GM23338 (cell line): ENCODE measurements at regions not wholly inside any gene's neighbourhood (a gene's known extent, or its start where the extent isn't known, plus 50 kb on each side); places are given as distances from the start of the nearest gene placed in this dataset.

Experiments
- ATAC-seq: fragments of 200-7000 bp; cut with Tn5 transposase; 3 replicates; pipeline ENCODE4 v1.9.1; 2020
- DNase-seq: peaks from one replicate; pipeline ENCODE4 v3.0.0-alpha.2; 2015; ENCODE audit warnings: low spot score
- H2AFZ ChIP-seq: fragments of 200-600 bp; sonication (generic); 2 replicates; pipeline ENCODE4 v1.8.0; 2016; ENCODE audit warnings: antibody characterized with exemption, mild to moderate bottlenecking, moderate library complexity
- H3F3A ChIP-seq: fragments of 200-600 bp; sonication (generic); replicated peaks from 2 replicates; pipeline ENCODE4 v1.8.0; 2017; ENCODE audit warnings: antibody characterized with exemption, mixed run types, low read depth
- H3K27ac ChIP-seq: fragments of 200-600 bp; sonication (generic); 2 replicates; pipeline ENCODE4 v1.6.1; 2016; ENCODE audit warnings: low read depth
- H3K27me3 ChIP-seq: fragments of 200-600 bp; sonication (generic); 2 replicates; pipeline ENCODE4 v1.8.0; 2016; ENCODE audit warnings: mild to moderate bottlenecking, mixed run types, moderate library complexity; ENCODE audit not compliant: insufficient read depth
- H3K36me3 ChIP-seq: fragments of 200-600 bp; sonication (generic); 2 replicates; pipeline ENCODE4 v1.8.0; 2016; ENCODE audit warnings: mild to moderate bottlenecking; ENCODE audit not compliant: insufficient read depth
- H3K4me1 ChIP-seq: fragments of 200-600 bp; sonication (generic); 2 replicates; pipeline ENCODE4 v1.8.0; 2016; ENCODE audit warnings: mild to moderate bottlenecking, moderate library complexity; ENCODE audit not compliant: insufficient read depth
- H3K4me2 ChIP-seq: fragments of 200-600 bp; sonication (generic); 2 replicates; pipeline ENCODE4 v1.7.1; 2017; ENCODE audit warnings: mixed run types
- H3K4me3 ChIP-seq: fragments of 200-600 bp; sonication (generic); 2 replicates; pipeline ENCODE4 v1.6.1; 2016; ENCODE audit warnings: mixed run types
- H3K79me2 ChIP-seq: fragments of 200-600 bp; sonication (generic); replicated peaks from 2 replicates; pipeline ENCODE4 v1.8.0; 2017; ENCODE audit warnings: mild to moderate bottlenecking; ENCODE audit not compliant: insufficient read depth
- H3K9me2 ChIP-seq: fragments of 200-600 bp; sonication (generic); 2 replicates; pipeline ENCODE4 v1.8.0; 2017; ENCODE audit not compliant: insufficient read depth
- H4K20me1 ChIP-seq: fragments of 200-600 bp; sonication (generic); replicated peaks from 2 replicates; pipeline ENCODE4 v1.8.0; 2017; ENCODE audit warnings: mild to moderate bottlenecking; ENCODE audit not compliant: insufficient read depth
- H3K27ac Mint-ChIP-seq: 2 replicates; pipeline ENCODE4 v1.8.0; 2020; ENCODE audit warnings: inconsistent platforms, mild to moderate bottlenecking, moderate library complexity, mixed read lengths
- H3K27me3 Mint-ChIP-seq: 3 replicates; pipeline ENCODE4 v1.8.0; 2022; ENCODE audit warnings: low read depth, mild to moderate bottlenecking, moderate library complexity, mixed read lengths, inconsistent platforms; ENCODE audit not compliant: insufficient read depth, poor library complexity
- H3K36me3 Mint-ChIP-seq: 3 replicates; pipeline ENCODE4 v1.8.0; 2021; ENCODE audit warnings: low read depth, mild to moderate bottlenecking, inconsistent platforms, moderate library complexity, mixed read lengths
- H3K4me1 Mint-ChIP-seq: 3 replicates; pipeline ENCODE4 v1.8.0; 2020; ENCODE audit warnings: mild to moderate bottlenecking, inconsistent platforms, mixed read lengths
- H3K4me3 Mint-ChIP-seq: 3 replicates; pipeline ENCODE4 v1.8.0; 2021; ENCODE audit warnings: moderate library complexity, mild to moderate bottlenecking, inconsistent platforms, mixed read lengths
- H3K9me3 Mint-ChIP-seq: 3 replicates; pipeline ENCODE4 v1.8.0; 2020; ENCODE audit warnings: moderate library complexity, mild to moderate bottlenecking, inconsistent platforms, mixed read lengths
- EZH2 ChIP-seq: fragments of 200-600 bp; sonication (generic); IDR thresholded peaks from one replicate; pipeline ENCODE4 v1.8.0; 2017; ENCODE audit warnings: antibody characterized with exemption, mild to moderate bottlenecking, low read depth; ENCODE audit not compliant: unreplicated experiment
- EZH2phosphoT487 ChIP-seq: fragments of 200-600 bp; sonication (generic); IDR thresholded peaks from one replicate; pipeline ENCODE4 v1.8.1; 2018; ENCODE audit warnings: antibody characterized with exemption; ENCODE audit not compliant: unreplicated experiment
- JUNB ChIP-seq: IDR thresholded peaks from one replicate; pipeline ENCODE4 v1.6.1; 2016; ENCODE audit warnings: antibody characterized with exemption; ENCODE audit not compliant: unreplicated experiment
- NANOG ChIP-seq: IDR thresholded peaks from 2 replicates; pipeline ENCODE4 v1.6.1; 2016; ENCODE audit warnings: antibody characterized with exemption, borderline replicate concordance
- POLR2AphosphoS5 ChIP-seq: IDR thresholded peaks from 2 replicates; pipeline ENCODE4 v1.6.1; 2016; ENCODE audit warnings: antibody characterized with exemption, low read depth
- STAT1 ChIP-seq: IDR thresholded peaks from one replicate; pipeline ENCODE4 v1.6.1; 2016; ENCODE audit warnings: antibody characterized with exemption; ENCODE audit not compliant: unreplicated experiment
- TF ChIP-seq, protein P1 (sequence below), 2 experiments: fragments of 200-600 bp in 1 of 2; sonication (generic) in 1 of 2; conservative IDR thresholded peaks; 2 replicates each; pipeline versions ENCODE4 v1.5.1 to v1.6.1; 2016 to 2017; ENCODE audit warnings: antibody characterized with exemption in 2 of 2, low read depth in 2 of 2, mild to moderate bottlenecking in 2 of 2, moderate library complexity in 1 of 2
- TF ChIP-seq, protein P2 (sequence below): fragments of 250-450 bp; sonication (Bioruptor Pico); IDR thresholded peaks from 2 replicates; pipeline ENCODE4 v1.5.0; 2020; ENCODE audit warnings: mild to moderate bottlenecking, moderate library complexity
- TF ChIP-seq, protein P3 (sequence below): IDR thresholded peaks from one replicate; pipeline ENCODE4 v1.6.1; 2018; ENCODE audit warnings: antibody characterized with exemption; ENCODE audit not compliant: unreplicated experiment
- TF ChIP-seq, protein P4 (sequence below): IDR thresholded peaks from 2 replicates; pipeline ENCODE4 v1.6.1; 2016; ENCODE audit warnings: antibody characterized with exemption

DNA sequence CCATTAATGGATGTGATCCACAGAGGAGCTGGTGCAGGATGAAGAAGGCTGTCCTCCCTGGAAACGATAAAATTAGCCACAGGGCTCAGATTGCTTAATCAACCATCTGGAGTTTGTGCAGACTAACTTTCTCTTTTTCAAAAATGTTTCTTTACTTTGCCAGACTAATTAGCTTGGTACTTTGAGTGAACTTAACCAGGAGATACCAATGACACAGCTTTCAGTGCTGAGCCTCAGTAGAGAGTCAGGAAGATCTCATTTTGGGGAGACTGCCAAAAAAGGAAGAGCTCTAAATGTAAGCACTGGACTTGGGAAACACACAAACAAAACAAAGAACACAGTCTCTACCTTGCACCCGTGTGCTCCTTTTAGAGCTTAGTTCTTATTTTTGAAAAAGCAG is 248.1 kb upstream of the DEPDC1 start (continued):
- TF ChIP-seq, protein P1, sequence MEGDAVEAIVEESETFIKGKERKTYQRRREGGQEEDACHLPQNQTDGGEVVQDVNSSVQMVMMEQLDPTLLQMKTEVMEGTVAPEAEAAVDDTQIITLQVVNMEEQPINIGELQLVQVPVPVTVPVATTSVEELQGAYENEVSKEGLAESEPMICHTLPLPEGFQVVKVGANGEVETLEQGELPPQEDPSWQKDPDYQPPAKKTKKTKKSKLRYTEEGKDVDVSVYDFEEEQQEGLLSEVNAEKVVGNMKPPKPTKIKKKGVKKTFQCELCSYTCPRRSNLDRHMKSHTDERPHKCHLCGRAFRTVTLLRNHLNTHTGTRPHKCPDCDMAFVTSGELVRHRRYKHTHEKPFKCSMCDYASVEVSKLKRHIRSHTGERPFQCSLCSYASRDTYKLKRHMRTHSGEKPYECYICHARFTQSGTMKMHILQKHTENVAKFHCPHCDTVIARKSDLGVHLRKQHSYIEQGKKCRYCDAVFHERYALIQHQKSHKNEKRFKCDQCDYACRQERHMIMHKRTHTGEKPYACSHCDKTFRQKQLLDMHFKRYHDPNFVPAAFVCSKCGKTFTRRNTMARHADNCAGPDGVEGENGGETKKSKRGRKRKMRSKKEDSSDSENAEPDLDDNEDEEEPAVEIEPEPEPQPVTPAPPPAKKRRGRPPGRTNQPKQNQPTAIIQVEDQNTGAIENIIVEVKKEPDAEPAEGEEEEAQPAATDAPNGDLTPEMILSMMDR (conservative IDR thresholded peaks at IDR 0.05; ENCODE audit: low read depth in 2 of 2): no peak

DNA sequence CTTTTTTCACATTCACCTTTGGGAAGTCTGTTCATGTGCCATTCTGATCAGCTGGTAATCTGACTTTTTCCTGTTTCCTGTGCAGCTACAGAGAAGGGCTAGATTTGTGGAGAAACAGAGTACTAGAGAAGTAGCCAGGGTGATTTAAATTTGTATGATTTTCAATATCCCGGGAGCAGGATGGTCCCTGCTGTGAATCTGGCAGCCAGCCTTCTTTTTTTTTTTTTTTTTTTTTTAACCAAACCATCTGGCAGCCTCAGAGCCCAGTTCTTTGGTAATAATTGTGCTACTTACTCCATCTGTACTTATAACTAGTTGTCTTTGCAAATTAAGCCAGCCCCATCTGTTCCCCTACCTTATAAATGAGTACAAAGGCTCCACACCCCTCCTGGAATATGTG is 248.6 kb upstream of the DEPDC1 start:
- no peaks in the 10 kb centered on the region for H3K4me1 Mint-ChIP-seq
- Histone ChIP-seq H3K9me2 (peaks cover 19% of the 10 kb centered on the region; the same call in 1 of the 2 replicates), H3K4me2 (no peak overlapping the region), H2AFZ (peak overlapping the region; percentile 59; the same call in 1 of the 2 replicates), H4K20me1 (no peaks in the 10 kb centered on the region), H3K36me3 (no peaks in the 10 kb centered on the region), H3K4me3 (no peak overlapping the region), H3K79me2 (no peaks in the 10 kb centered on the region), H3K27ac (no peak overlapping the region), H3K4me1 (no peaks in the 10 kb centered on the region), H3K27me3 (no peaks in the 10 kb centered on the region), H3F3A (no peaks in the 10 kb centered on the region)
- H3K9me3 Mint-ChIP-seq: peaks cover 32% of the 10 kb centered on the region
- DNase-seq: no peak
- no peaks in the 10 kb centered on the region for H3K27me3 Mint-ChIP-seq
- H3K36me3 Mint-ChIP-seq: peaks cover 20% of the 10 kb centered on the region; the same call in 2 of the 3 replicates
- no peak overlapping the region for H3K4me3 Mint-ChIP-seq
- no peak for ATAC-seq
- no peak overlapping the region for H3K27ac Mint-ChIP-seq
- TF ChIP-seq NANOG (no peak), POLR2AphosphoS5 (no peak), JUNB (no peak), EZH2 (no peak), STAT1 (no peak), EZH2phosphoT487 (no peak)
- TF ChIP-seq, protein P2, sequence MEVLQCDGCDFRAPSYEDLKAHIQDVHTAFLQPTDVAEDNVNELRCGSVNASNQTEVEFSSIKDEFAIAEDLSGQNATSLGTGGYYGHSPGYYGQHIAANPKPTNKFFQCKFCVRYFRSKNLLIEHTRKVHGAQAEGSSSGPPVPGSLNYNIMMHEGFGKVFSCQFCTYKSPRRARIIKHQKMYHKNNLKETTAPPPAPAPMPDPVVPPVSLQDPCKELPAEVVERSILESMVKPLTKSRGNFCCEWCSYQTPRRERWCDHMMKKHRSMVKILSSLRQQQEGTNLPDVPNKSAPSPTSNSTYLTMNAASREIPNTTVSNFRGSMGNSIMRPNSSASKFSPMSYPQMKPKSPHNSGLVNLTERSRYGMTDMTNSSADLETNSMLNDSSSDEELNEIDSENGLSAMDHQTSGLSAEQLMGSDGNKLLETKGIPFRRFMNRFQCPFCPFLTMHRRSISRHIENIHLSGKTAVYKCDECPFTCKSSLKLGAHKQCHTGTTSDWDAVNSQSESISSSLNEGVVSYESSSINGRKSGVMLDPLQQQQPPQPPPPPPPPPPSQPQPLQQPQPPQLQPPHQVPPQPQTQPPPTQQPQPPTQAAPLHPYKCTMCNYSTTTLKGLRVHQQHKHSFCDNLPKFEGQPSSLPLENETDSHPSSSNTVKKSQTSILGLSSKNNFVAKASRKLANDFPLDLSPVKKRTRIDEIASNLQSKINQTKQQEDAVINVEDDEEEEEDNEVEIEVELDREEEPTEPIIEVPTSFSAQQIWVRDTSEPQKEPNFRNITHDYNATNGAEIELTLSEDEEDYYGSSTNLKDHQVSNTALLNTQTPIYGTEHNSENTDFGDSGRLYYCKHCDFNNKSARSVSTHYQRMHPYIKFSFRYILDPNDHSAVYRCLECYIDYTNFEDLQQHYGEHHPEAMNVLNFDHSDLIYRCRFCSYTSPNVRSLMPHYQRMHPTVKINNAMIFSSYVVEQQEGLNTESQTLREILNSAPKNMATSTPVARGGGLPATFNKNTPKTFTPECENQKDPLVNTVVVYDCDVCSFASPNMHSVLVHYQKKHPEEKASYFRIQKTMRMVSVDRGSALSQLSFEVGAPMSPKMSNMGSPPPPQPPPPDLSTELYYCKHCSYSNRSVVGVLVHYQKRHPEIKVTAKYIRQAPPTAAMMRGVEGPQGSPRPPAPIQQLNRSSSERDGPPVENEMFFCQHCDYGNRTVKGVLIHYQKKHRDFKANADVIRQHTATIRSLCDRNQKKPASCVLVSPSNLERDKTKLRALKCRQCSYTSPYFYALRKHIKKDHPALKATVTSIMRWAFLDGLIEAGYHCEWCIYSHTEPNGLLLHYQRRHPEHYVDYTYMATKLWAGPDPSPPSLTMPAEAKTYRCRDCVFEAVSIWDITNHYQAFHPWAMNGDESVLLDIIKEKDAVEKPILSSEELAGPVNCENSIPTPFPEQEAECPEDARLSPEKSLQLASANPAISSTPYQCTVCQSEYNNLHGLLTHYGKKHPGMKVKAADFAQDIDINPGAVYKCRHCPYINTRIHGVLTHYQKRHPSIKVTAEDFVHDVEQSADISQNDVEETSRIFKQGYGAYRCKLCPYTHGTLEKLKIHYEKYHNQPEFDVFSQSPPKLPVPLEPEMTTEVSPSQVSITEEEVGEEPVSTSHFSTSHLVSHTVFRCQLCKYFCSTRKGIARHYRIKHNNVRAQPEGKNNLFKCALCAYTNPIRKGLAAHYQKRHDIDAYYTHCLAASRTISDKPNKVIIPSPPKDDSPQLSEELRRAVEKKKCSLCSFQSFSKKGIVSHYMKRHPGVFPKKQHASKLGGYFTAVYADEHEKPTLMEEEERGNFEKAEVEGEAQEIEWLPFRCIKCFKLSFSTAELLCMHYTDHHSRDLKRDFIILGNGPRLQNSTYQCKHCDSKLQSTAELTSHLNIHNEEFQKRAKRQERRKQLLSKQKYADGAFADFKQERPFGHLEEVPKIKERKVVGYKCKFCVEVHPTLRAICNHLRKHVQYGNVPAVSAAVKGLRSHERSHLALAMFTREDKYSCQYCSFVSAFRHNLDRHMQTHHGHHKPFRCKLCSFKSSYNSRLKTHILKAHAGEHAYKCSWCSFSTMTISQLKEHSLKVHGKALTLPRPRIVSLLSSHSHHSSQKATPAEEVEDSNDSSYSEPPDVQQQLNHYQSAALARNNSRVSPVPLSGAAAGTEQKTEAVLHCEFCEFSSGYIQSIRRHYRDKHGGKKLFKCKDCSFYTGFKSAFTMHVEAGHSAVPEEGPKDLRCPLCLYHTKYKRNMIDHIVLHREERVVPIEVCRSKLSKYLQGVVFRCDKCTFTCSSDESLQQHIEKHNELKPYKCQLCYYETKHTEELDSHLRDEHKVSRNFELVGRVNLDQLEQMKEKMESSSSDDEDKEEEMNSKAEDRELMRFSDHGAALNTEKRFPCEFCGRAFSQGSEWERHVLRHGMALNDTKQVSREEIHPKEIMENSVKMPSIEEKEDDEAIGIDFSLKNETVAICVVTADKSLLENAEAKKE: no peak
- TF ChIP-seq, protein P3, sequence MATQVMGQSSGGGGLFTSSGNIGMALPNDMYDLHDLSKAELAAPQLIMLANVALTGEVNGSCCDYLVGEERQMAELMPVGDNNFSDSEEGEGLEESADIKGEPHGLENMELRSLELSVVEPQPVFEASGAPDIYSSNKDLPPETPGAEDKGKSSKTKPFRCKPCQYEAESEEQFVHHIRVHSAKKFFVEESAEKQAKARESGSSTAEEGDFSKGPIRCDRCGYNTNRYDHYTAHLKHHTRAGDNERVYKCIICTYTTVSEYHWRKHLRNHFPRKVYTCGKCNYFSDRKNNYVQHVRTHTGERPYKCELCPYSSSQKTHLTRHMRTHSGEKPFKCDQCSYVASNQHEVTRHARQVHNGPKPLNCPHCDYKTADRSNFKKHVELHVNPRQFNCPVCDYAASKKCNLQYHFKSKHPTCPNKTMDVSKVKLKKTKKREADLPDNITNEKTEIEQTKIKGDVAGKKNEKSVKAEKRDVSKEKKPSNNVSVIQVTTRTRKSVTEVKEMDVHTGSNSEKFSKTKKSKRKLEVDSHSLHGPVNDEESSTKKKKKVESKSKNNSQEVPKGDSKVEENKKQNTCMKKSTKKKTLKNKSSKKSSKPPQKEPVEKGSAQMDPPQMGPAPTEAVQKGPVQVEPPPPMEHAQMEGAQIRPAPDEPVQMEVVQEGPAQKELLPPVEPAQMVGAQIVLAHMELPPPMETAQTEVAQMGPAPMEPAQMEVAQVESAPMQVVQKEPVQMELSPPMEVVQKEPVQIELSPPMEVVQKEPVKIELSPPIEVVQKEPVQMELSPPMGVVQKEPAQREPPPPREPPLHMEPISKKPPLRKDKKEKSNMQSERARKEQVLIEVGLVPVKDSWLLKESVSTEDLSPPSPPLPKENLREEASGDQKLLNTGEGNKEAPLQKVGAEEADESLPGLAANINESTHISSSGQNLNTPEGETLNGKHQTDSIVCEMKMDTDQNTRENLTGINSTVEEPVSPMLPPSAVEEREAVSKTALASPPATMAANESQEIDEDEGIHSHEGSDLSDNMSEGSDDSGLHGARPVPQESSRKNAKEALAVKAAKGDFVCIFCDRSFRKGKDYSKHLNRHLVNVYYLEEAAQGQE: no peak
- TF ChIP-seq, protein P4, sequence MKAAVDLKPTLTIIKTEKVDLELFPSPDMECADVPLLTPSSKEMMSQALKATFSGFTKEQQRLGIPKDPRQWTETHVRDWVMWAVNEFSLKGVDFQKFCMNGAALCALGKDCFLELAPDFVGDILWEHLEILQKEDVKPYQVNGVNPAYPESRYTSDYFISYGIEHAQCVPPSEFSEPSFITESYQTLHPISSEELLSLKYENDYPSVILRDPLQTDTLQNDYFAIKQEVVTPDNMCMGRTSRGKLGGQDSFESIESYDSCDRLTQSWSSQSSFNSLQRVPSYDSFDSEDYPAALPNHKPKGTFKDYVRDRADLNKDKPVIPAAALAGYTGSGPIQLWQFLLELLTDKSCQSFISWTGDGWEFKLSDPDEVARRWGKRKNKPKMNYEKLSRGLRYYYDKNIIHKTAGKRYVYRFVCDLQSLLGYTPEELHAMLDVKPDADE: no peak
- TF ChIP-seq, protein P1 (conservative IDR thresholded peaks at IDR 0.05; ENCODE audit: low read depth in 2 of 2): no peak
